Thyroid gland (tissue), 4 donors: ENCODE measurements at regions not wholly inside any gene's neighbourhood (a gene's known extent, or its start where the extent isn't known, plus 50 kb on each side); places are given as distances from the start of the nearest gene placed in this dataset.
"Not testable (repeated sequence)": the region's sequence is repeated elsewhere in the genome, so short reads cannot be mapped to it uniquely, and the experiment has no call there.

ENCODE experiments used
- DNase-seq, 2 donors: peaks; one replicate each; pipeline ENCODE4 v3.0.0-alpha.2; 2019
- H3K27ac ChIP-seq, 3 donors: fragments of 200-600 bp; sonication (generic); 1 replicate in 2 of 3; 2 replicates in 1 of 3; pipeline ENCODE4 v1.5.1; 2016 to 2019; ENCODE audit warnings: mild to moderate bottlenecking in 1 of 3, moderate library complexity in 1 of 3
- H3K27me3 ChIP-seq: fragments of 200-600 bp; sonication (generic); one replicate; pipeline ENCODE4 v1.5.1; 2019
- H3K36me3 ChIP-seq, 2 donors: fragments of 200-600 bp; sonication (generic); one replicate each; pipeline ENCODE4 v1.5.1; 2016 to 2019
- H3K4me1 ChIP-seq, 2 donors: fragments of 200-600 bp; sonication (generic); one replicate each; pipeline ENCODE4 v1.5.1; 2017 to 2019
- H3K4me3 ChIP-seq, 3 donors: fragments of 200-600 bp; sonication (generic); replicated peaks in 1 of 3; 1 replicate in 2 of 3; 2 replicates in 1 of 3; pipeline ENCODE4 v1.5.1; 2016; ENCODE audit warnings: mild to moderate bottlenecking in 1 of 3
- H3K9me3 ChIP-seq: fragments of 200-600 bp; sonication (generic); one replicate; pipeline ENCODE4 v1.5.1; 2017
- CTCF ChIP-seq, 6 experiments: fragments of 200-600 bp in 3 of 6; fragments of 450-650 bp in 3 of 6; sonication (generic) in 3 of 6; IDR thresholded peaks; one replicate each; pipeline ENCODE4 v1.5.1; 2016 to 2019; ENCODE audit warnings: antibody characterized with exemption in 6 of 6, mild to moderate bottlenecking in 2 of 6, inconsistent platforms in 1 of 6, moderate library complexity in 1 of 6
- POLR2A ChIP-seq, 2 donors: fragments of 450-650 bp; IDR thresholded peaks; one replicate each; pipeline ENCODE4 v1.6.1; 2017; ENCODE audit warnings: antibody characterized with exemption in 2 of 2, mild to moderate bottlenecking in 2 of 2, moderate library complexity in 1 of 2
- WGBS, 2 donors: methylation state at CpG; one replicate each; pipeline ENCODE4 v1.1.5; 2017; 5-methylcytosine and 5-hydroxymethylcytosine counted together
- intact Hi-C: fragments of 100-400 bp; cut with DNase I; formaldehyde crosslinking; loops from one replicate; pipeline ENCODE4 v1.15.1; 2023

GRCh38 chr1:164155347-164155746 lies 403.6 kb upstream of the PBX1 start:
- Histone ChIP-seq H3K27me3 (no peaks in the 10 kb centered on the region), H3K9me3 (no peaks in the 10 kb centered on the region), H3K4me1 (no peaks in the 10 kb centered on the region), H3K27ac (no peak overlapping the region), H3K4me3 (no peak overlapping the region), H3K36me3 (no peaks in the 10 kb centered on the region)
- TF ChIP-seq POLR2A (IDR thresholded peaks at IDR 0.05), result no peak
- intact Hi-C loops, result no loop called here
- no peak for DNase-seq
- WGBS, 2 donors, result 56 to 67% methylated on average over 4 of the region's 4 CpGs

- intact Hi-C loops, result no loop called here
- no peaks in the 10 kb centered on the region for H3K9me3 ChIP-seq
- H3K36me3 ChIP-seq, result no peaks in the 10 kb centered on the region
- no peak overlapping the region for H3K4me3 ChIP-seq
- no peaks in the 10 kb centered on the region for H3K27me3 ChIP-seq
- WGBS, 2 donors, result 82 to 90% methylated on average over 1 of the region's 1 CpG
- no peaks in the 10 kb centered on the region for H3K4me1 ChIP-seq
- no peak overlapping the region for H3K27ac ChIP-seq
- no peak for DNase-seq
- TF ChIP-seq CTCF (IDR thresholded peaks at IDR 0.05), result no peak
These were observed 395.6 kb upstream of the PBX1 start for GRCh38 chr1:164163289-164163849.

- intact Hi-C loops, result no loop called here
- Histone ChIP-seq H3K4me3 (no peak overlapping the region), H3K4me1 (no peaks in the 10 kb centered on the region), H3K27ac (no peak overlapping the region), H3K9me3 (no peaks in the 10 kb centered on the region), H3K27me3 (no peaks in the 10 kb centered on the region), H3K36me3 (no peaks in the 10 kb centered on the region)
- DNase-seq, result no peak
- TF ChIP-seq CTCF (IDR thresholded peaks at IDR 0.05), result no peak
- no peak for TF ChIP-seq POLR2A (IDR thresholded peaks at IDR 0.05)
- 79 to 81% methylated on average over 2 of the region's 2 CpGs for WGBS, 2 donors
These were observed 393.5 kb upstream of the PBX1 start for GRCh38 chr1:164165466-164165865.

GRCh38 chr1:164166454-164166853 lies 392.5 kb upstream of the PBX1 start:
- H3K4me3 ChIP-seq, intact Hi-C loops, H3K27ac ChIP-seq, H3K27me3 ChIP-seq, H3K9me3 ChIP-seq, H3K36me3 ChIP-seq, H3K4me1 ChIP-seq: not testable (repeated sequence)
- peak in 4 of 6 experiments; percentile 17 to 48 (median 38) for TF ChIP-seq CTCF (IDR thresholded peaks at IDR 0.05)
- WGBS, 2 donors, result 68 to 70% methylated on average over 6 of the region's 6 CpGs
- peak; percentile 30 to 31 for DNase-seq

- H3K27me3 ChIP-seq, result no peaks in the 10 kb centered on the region
- no peak for TF ChIP-seq POLR2A (IDR thresholded peaks at IDR 0.05)
- no peak for TF ChIP-seq CTCF (IDR thresholded peaks at IDR 0.05)
- no peak overlapping the region for H3K4me3 ChIP-seq
- H3K36me3 ChIP-seq, result no peaks in the 10 kb centered on the region
- DNase-seq, result no peak
- H3K9me3 ChIP-seq, result no peaks in the 10 kb centered on the region
- H3K4me1 ChIP-seq, result peaks cover 0 to 4% of the 10 kb centered on the region in 2 donors
- 69 to 91% methylated on average over 2 of the region's 2 CpGs for WGBS, 2 donors
- intact Hi-C loops, result no loop called here
- no peak overlapping the region for H3K27ac ChIP-seq
These were observed 381.9 kb upstream of the PBX1 start for GRCh38 chr1:164177118-164177517.

GRCh38 chr1:164180824-164181223 lies 378.2 kb upstream of the PBX1 start:
- Histone ChIP-seq H3K9me3 (no peaks in the 10 kb centered on the region), H3K27ac (no peak overlapping the region), H3K27me3 (no peaks in the 10 kb centered on the region), H3K4me3 (no peak overlapping the region), H3K4me1 (peaks cover 0 to 4% of the 10 kb centered on the region in 2 donors), H3K36me3 (no peaks in the 10 kb centered on the region)
- intact Hi-C loops, result no loop called here
- TF ChIP-seq POLR2A (IDR thresholded peaks at IDR 0.05) (no peak), CTCF (IDR thresholded peaks at IDR 0.05) (no peak)
- DNase-seq, result no peak
